Erythroblast (primary cell): ENCODE measurements at regions not wholly inside any gene's neighbourhood (a gene's known extent, or its start where the extent isn't known, plus 50 kb on each side); places are given as distances from the start of the nearest gene placed in this dataset.

ENCODE experiments used
- GATA1 ChIP-seq: IDR thresholded peaks from 2 replicates; pipeline ENCODE4 v1.6.1; 2011; ENCODE audit warnings: low read depth, mild to moderate bottlenecking, control low read depth, low read length, moderate library complexity
- POLR2A ChIP-seq: IDR thresholded peaks from 2 replicates; pipeline ENCODE4 v1.6.1; 2011; ENCODE audit warnings: mild to moderate bottlenecking, low read length

DNA sequence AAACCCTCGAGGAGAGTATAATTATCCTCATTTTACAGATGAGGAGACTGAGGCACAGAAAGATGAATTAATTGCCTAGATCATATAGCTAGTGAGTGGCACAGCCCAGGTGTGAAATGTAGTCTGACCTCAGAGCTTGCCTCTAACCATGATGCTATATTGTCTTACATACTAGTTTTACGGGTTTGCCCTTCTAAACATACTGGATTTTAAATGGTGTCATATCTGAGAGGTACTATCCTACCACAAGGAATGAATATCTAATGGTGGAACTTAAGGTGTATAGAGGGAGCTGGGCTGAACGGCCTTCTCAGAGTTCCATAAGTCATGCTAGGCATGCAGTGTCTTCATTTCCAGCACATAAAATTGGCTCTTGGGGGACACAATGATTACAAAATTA, 77.9 kb upstream of the EDEM3 start:
- TF ChIP-seq POLR2A (no peak), GATA1 (no peak)
